HK-2 (cell line): ENCODE measurements at regions not wholly inside any gene's neighbourhood (a gene's known extent, or its start where the extent isn't known, plus 50 kb on each side); places are given as distances from the start of the nearest gene placed in this dataset.
"Not testable (repeated sequence)": the region's sequence is repeated elsewhere in the genome, so short reads cannot be mapped to it uniquely, and the experiment has no call there.

Source experiments
- DNase-seq: peaks from one replicate; pipeline ENCODE4 v3.0.0-alpha.2; 2018; ENCODE audit not compliant: unreplicated experiment

GRCh38 chr17:83018658-83019193 is 60.7 kb upstream of the METRNL start:
- no peak for DNase-seq

GRCh38 chr17:83019376-83019775 is 60.0 kb upstream of the METRNL start:
- no peak for DNase-seq

GRCh38 chr17:83024218-83024971 is 55.0 kb upstream of the METRNL start:
- no peak for DNase-seq

- no peak for DNase-seq
Observed at GRCh38 chr17:83025636-83026280, 53.7 kb upstream of the METRNL start.

GRCh38 chr17:83026311-83026811 is 53.0 kb upstream of the METRNL start:
- DNase-seq = no peak

GRCh38 chr17:83026921-83027320 is 52.5 kb upstream of the METRNL start:
- DNase-seq = not testable (repeated sequence)

- no peak for DNase-seq
Observed at GRCh38 chr17:83028851-83029250, 50.6 kb upstream of the METRNL start.

- DNase-seq = no peak
Observed at GRCh38 chr17:83029571-83029970, 49.8 kb upstream of the METRNL start.
